ENCODE measurements at regions not wholly inside any gene's neighbourhood (a gene's known extent, or its start where the extent isn't known, plus 50 kb on each side); places are given as distances from the start of the nearest gene placed in this dataset.

DNA sequence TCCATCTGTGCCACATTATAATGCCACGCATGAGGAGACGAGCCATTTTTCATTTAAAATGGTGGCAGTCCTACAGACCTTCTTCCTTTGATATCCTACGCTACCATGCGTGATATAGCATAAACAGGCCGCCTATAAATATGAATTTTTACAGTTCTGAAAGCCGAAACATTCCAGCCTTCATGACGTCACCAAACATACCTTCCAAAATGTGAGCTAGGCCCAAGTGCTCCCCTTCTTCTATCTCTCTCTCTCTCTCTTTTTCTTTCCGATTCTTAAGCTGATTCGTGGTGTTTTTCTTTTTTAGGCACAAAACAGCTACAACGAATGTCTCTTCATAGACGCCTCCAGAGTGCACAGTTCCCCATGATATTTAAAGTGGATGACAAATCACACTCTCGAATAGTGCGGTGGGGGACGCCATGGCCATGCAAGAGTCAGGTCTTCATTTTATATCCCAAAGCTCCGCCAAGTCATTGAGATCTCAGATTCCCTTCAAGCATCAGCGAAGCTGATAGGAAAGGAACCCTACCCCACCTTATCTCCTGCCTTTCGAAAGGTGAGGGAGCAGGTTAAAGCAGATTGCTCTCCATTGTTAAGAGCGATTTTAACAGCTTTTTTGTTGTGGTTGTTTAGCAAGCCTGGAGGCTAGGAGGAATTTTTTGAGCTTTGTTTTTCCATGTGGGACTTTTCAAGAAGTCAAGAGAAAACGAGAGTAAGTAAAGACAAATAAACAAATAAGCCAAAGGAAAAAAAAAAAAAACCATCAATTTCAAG is 436.3 kb downstream of the CMPK2 start:
- 47% methylated on average over 16 of the region's 19 CpGs for WGBS (ENCODE audit: insufficient coverage, low coverage, low lambda C conversion rate, missing lambda C conversion rate)
- TF ChIP-seq POLR2A (IDR thresholded peaks at IDR 0.05) = no peak
- no peak for TF ChIP-seq CTCF (IDR thresholded peaks at IDR 0.05)
- Histone ChIP-seq H3K27ac (no peak overlapping the region), H3K9me3 (no peaks in the 10 kb centered on the region), H3K36me3 (no peaks in the 10 kb centered on the region), H3K27me3 (no peaks in the 10 kb centered on the region), H3K4me1 (no peaks in the 10 kb centered on the region), H3K4me3 (no peak overlapping the region)
- intact Hi-C loops (cut with DNase I) = no loop called here
- ATAC-seq (no peak), DNase-seq (no peak)

GRCh38 chr2:6434438-6434837 is 431.3 kb downstream of the CMPK2 start:
- ATAC-seq (no peak), DNase-seq (no peak)
- 69% methylated on average over 6 of the region's 6 CpGs for WGBS (ENCODE audit: insufficient coverage, low coverage, low lambda C conversion rate, missing lambda C conversion rate)
- Histone ChIP-seq H3K9me3 (no peaks in the 10 kb centered on the region), H3K4me3 (no peak overlapping the region), H3K27ac (no peak overlapping the region), H3K36me3 (no peaks in the 10 kb centered on the region), H3K27me3 (no peaks in the 10 kb centered on the region), H3K4me1 (no peaks in the 10 kb centered on the region)
- intact Hi-C loops (cut with DNase I) = no loop called here
- TF ChIP-seq POLR2A (IDR thresholded peaks at IDR 0.05) (no peak), CTCF (IDR thresholded peaks at IDR 0.05) (no peak)

GRCh38 chr2:6441800-6442199 is 423.9 kb downstream of the CMPK2 start:
- H3K9me3 ChIP-seq = no peaks in the 10 kb centered on the region
- H3K27me3 ChIP-seq = no peaks in the 10 kb centered on the region
- 21% methylated on average over 2 of the region's 2 CpGs for WGBS (ENCODE audit: insufficient coverage, low coverage, low lambda C conversion rate, missing lambda C conversion rate)
- no peak overlapping the region for H3K4me3 ChIP-seq
- no peaks in the 10 kb centered on the region for H3K36me3 ChIP-seq
- ATAC-seq (no peak), DNase-seq (no peak)
- TF ChIP-seq CTCF (IDR thresholded peaks at IDR 0.05) = no peak
- no peak overlapping the region for H3K27ac ChIP-seq
- intact Hi-C loops (cut with DNase I) = no loop called here
- no peaks in the 10 kb centered on the region for H3K4me1 ChIP-seq

GRCh38 chr2:6442252-6442985 is 423.3 kb downstream of the CMPK2 start:
- Histone ChIP-seq H3K27me3 (no peaks in the 10 kb centered on the region), H3K36me3 (no peaks in the 10 kb centered on the region), H3K4me1 (no peaks in the 10 kb centered on the region), H3K4me3 (no peak overlapping the region), H3K9me3 (no peaks in the 10 kb centered on the region), H3K27ac (no peak overlapping the region)
- intact Hi-C loops (cut with DNase I) = no loop called here
- WGBS (ENCODE audit: insufficient coverage, low coverage, low lambda C conversion rate, missing lambda C conversion rate) = 26% methylated on average over 3 of the region's 3 CpGs
- ATAC-seq (no peak), DNase-seq (no peak)
- TF ChIP-seq CTCF (IDR thresholded peaks at IDR 0.05) = no peak
- no peak for TF ChIP-seq POLR2A (IDR thresholded peaks at IDR 0.05)

Measured in right lobe of liver (tissue), 6 donors.